ENCODE measurements at regions not wholly inside any gene's neighbourhood (a gene's known extent, or its start where the extent isn't known, plus 50 kb on each side); places are given as distances from the start of the nearest gene placed in this dataset.

- H3K27ac Mint-ChIP-seq: no peak overlapping the region
- DNase-seq: no peak
- H3K36me3 Mint-ChIP-seq (ENCODE audit: low read depth): no peaks in the 10 kb centered on the region
- no peaks in the 10 kb centered on the region for H3K27me3 Mint-ChIP-seq (ENCODE audit: low read depth)
- no peak for ATAC-seq
- H3K4me1 Mint-ChIP-seq (ENCODE audit: low read depth): no peaks in the 10 kb centered on the region
- POLR2A ChIA-PET: no interaction called here
- CTCF ChIA-PET: no interaction called here
- H3K4me3 Mint-ChIP-seq: no peak overlapping the region
- no peaks in the 10 kb centered on the region for H3K9me3 Mint-ChIP-seq (ENCODE audit: insufficient read depth)
These were observed 112.3 kb upstream of the IL15 start for GRCh38 chr4:141524116-141524515.

GRCh38 chr4:141524841-141525240, 111.5 kb upstream of the IL15 start:
- CTCF ChIA-PET: no interaction called here
- POLR2A ChIA-PET: no interaction called here
- H3K27ac Mint-ChIP-seq: no peak overlapping the region
- no peaks in the 10 kb centered on the region for H3K4me1 Mint-ChIP-seq (ENCODE audit: low read depth)
- H3K27me3 Mint-ChIP-seq (ENCODE audit: low read depth): no peaks in the 10 kb centered on the region
- ATAC-seq: no peak
- H3K9me3 Mint-ChIP-seq (ENCODE audit: insufficient read depth): no peaks in the 10 kb centered on the region
- H3K36me3 Mint-ChIP-seq (ENCODE audit: low read depth): no peaks in the 10 kb centered on the region
- H3K4me3 Mint-ChIP-seq: no peak overlapping the region
- no peak for DNase-seq

- Mint-ChIP-seq H3K27me3 (ENCODE audit: low read depth) (no peaks in the 10 kb centered on the region), H3K4me1 (ENCODE audit: low read depth) (no peaks in the 10 kb centered on the region), H3K9me3 (ENCODE audit: insufficient read depth) (no peaks in the 10 kb centered on the region), H3K36me3 (ENCODE audit: low read depth) (no peaks in the 10 kb centered on the region), H3K4me3 (no peak overlapping the region), H3K27ac (no peak overlapping the region)
- ChIA-PET CTCF (no interaction called here), POLR2A (no interaction called here)
- no peak for ATAC-seq
- DNase-seq: no peak
These were observed 105.8 kb upstream of the IL15 start for GRCh38 chr4:141530627-141531026.

GRCh38 chr4:141534985-141535384, 101.4 kb upstream of the IL15 start:
- POLR2A ChIA-PET: no interaction called here
- ATAC-seq: no peak
- H3K4me1 Mint-ChIP-seq (ENCODE audit: low read depth): no peaks in the 10 kb centered on the region

GRCh38 chr4:141538001-141538400, 98.4 kb upstream of the IL15 start:
- no peak overlapping the region for H3K4me3 Mint-ChIP-seq
- no peaks in the 10 kb centered on the region for H3K4me1 Mint-ChIP-seq (ENCODE audit: low read depth)
- ChIA-PET POLR2A (no interaction called here), CTCF (no interaction called here)
- no peaks in the 10 kb centered on the region for H3K36me3 Mint-ChIP-seq (ENCODE audit: low read depth)
- H3K9me3 Mint-ChIP-seq (ENCODE audit: insufficient read depth): peaks cover 5% of the 10 kb centered on the region
- DNase-seq (no peak), ATAC-seq (no peak)
- H3K27me3 Mint-ChIP-seq (ENCODE audit: low read depth): no peaks in the 10 kb centered on the region
- H3K27ac Mint-ChIP-seq: no peak overlapping the region

More at GRCh38 chr4:141534985-141535384, 101.4 kb upstream of the IL15 start:
- peaks cover 5% of the 10 kb centered on the region for H3K9me3 Mint-ChIP-seq (ENCODE audit: insufficient read depth)
- no peak overlapping the region for H3K27ac Mint-ChIP-seq
- H3K27me3 Mint-ChIP-seq (ENCODE audit: low read depth): no peaks in the 10 kb centered on the region
- no peak for DNase-seq
- CTCF ChIA-PET: no interaction called here
- H3K4me3 Mint-ChIP-seq: no peak overlapping the region
- no peaks in the 10 kb centered on the region for H3K36me3 Mint-ChIP-seq (ENCODE audit: low read depth)

GRCh38 chr4:141540643-141541042, 95.7 kb upstream of the IL15 start:
- no peaks in the 10 kb centered on the region for H3K27me3 Mint-ChIP-seq (ENCODE audit: low read depth)

GRCh38 chr4:141541851-141542250, 94.5 kb upstream of the IL15 start:
- no peaks in the 10 kb centered on the region for H3K27me3 Mint-ChIP-seq (ENCODE audit: low read depth)
- H3K9me3 Mint-ChIP-seq (ENCODE audit: insufficient read depth): peaks cover 5% of the 10 kb centered on the region
- H3K27ac Mint-ChIP-seq: no peak overlapping the region
- H3K36me3 Mint-ChIP-seq (ENCODE audit: low read depth): no peaks in the 10 kb centered on the region
- DNase-seq (no peak), ATAC-seq (no peak)
- ChIA-PET CTCF (no interaction called here), POLR2A (no interaction called here)
- no peaks in the 10 kb centered on the region for H3K4me1 Mint-ChIP-seq (ENCODE audit: low read depth)
- no peak overlapping the region for H3K4me3 Mint-ChIP-seq

More at GRCh38 chr4:141540643-141541042, 95.7 kb upstream of the IL15 start:
- Mint-ChIP-seq H3K4me3 (no peak overlapping the region), H3K27ac (no peak overlapping the region), H3K36me3 (ENCODE audit: low read depth) (no peaks in the 10 kb centered on the region), H3K9me3 (ENCODE audit: insufficient read depth) (peaks cover 5% of the 10 kb centered on the region), H3K4me1 (ENCODE audit: low read depth) (no peaks in the 10 kb centered on the region)
- ChIA-PET CTCF (no interaction called here), POLR2A (interaction anchor here (0.6 kb wide), 1 partner anchor 1367 kb away, joined by 4 read pairs; no protein-coding TSS in a partner anchor)
- ATAC-seq: no peak
- DNase-seq: no peak

GRCh38 chr4:141543176-141543575, 93.2 kb upstream of the IL15 start:
- Mint-ChIP-seq H3K27ac (no peak overlapping the region), H3K4me3 (no peak overlapping the region), H3K4me1 (ENCODE audit: low read depth) (no peaks in the 10 kb centered on the region), H3K9me3 (ENCODE audit: insufficient read depth) (peaks cover 5% of the 10 kb centered on the region), H3K36me3 (ENCODE audit: low read depth) (no peaks in the 10 kb centered on the region), H3K27me3 (ENCODE audit: low read depth) (no peaks in the 10 kb centered on the region)
- DNase-seq (no peak), ATAC-seq (no peak)
- CTCF ChIA-PET: no interaction called here
- POLR2A ChIA-PET: no interaction called here

- ATAC-seq: no peak
- H3K4me3 Mint-ChIP-seq: no peak overlapping the region
- no peak for DNase-seq
- peaks cover 5% of the 10 kb centered on the region for H3K9me3 Mint-ChIP-seq (ENCODE audit: insufficient read depth)
- POLR2A ChIA-PET: no interaction called here
- no peaks in the 10 kb centered on the region for H3K4me1 Mint-ChIP-seq (ENCODE audit: low read depth)
- CTCF ChIA-PET: no interaction called here
- H3K27me3 Mint-ChIP-seq (ENCODE audit: low read depth): no peaks in the 10 kb centered on the region
- no peaks in the 10 kb centered on the region for H3K36me3 Mint-ChIP-seq (ENCODE audit: low read depth)
- H3K27ac Mint-ChIP-seq: no peak overlapping the region
These were observed 92.7 kb upstream of the IL15 start for GRCh38 chr4:141543706-141544105.

GRCh38 chr4:141548791-141549190, 87.6 kb upstream of the IL15 start:
- DNase-seq: no peak
- no peak overlapping the region for H3K27ac Mint-ChIP-seq
- ATAC-seq: no peak
- no peaks in the 10 kb centered on the region for H3K9me3 Mint-ChIP-seq (ENCODE audit: insufficient read depth)
- H3K4me1 Mint-ChIP-seq (ENCODE audit: low read depth): no peaks in the 10 kb centered on the region
- no peaks in the 10 kb centered on the region for H3K36me3 Mint-ChIP-seq (ENCODE audit: low read depth)
- POLR2A ChIA-PET: no interaction called here
- no peaks in the 10 kb centered on the region for H3K27me3 Mint-ChIP-seq (ENCODE audit: low read depth)
- no peak overlapping the region for H3K4me3 Mint-ChIP-seq
- CTCF ChIA-PET: no interaction called here

GRCh38 chr4:141560056-141560455, 76.3 kb upstream of the IL15 start:
- Mint-ChIP-seq H3K27ac (no peak overlapping the region), H3K36me3 (ENCODE audit: low read depth) (no peaks in the 10 kb centered on the region), H3K9me3 (ENCODE audit: insufficient read depth) (no peaks in the 10 kb centered on the region), H3K4me1 (ENCODE audit: low read depth) (no peaks in the 10 kb centered on the region), H3K4me3 (no peak overlapping the region), H3K27me3 (ENCODE audit: low read depth) (no peaks in the 10 kb centered on the region)
- ATAC-seq (no peak), DNase-seq (no peak)
- CTCF ChIA-PET: no interaction called here
- POLR2A ChIA-PET: no interaction called here

- Mint-ChIP-seq H3K36me3 (ENCODE audit: low read depth) (no peaks in the 10 kb centered on the region), H3K4me3 (no peak overlapping the region), H3K4me1 (ENCODE audit: low read depth) (no peaks in the 10 kb centered on the region), H3K27me3 (ENCODE audit: low read depth) (no peaks in the 10 kb centered on the region), H3K9me3 (ENCODE audit: insufficient read depth) (no peaks in the 10 kb centered on the region), H3K27ac (no peak overlapping the region)
- ATAC-seq (no peak), DNase-seq (no peak)
- CTCF ChIA-PET: no interaction called here
- POLR2A ChIA-PET: no interaction called here
These were observed 73.7 kb upstream of the IL15 start for GRCh38 chr4:141562649-141563048.

- Mint-ChIP-seq H3K36me3 (ENCODE audit: low read depth) (no peaks in the 10 kb centered on the region), H3K27me3 (ENCODE audit: low read depth) (no peaks in the 10 kb centered on the region), H3K9me3 (ENCODE audit: insufficient read depth) (no peaks in the 10 kb centered on the region), H3K4me3 (no peak overlapping the region), H3K4me1 (ENCODE audit: low read depth) (no peaks in the 10 kb centered on the region), H3K27ac (no peak overlapping the region)
- ChIA-PET CTCF (no interaction called here), POLR2A (no interaction called here)
- no peak for DNase-seq
- no peak for ATAC-seq
These were observed 72.7 kb upstream of the IL15 start for GRCh38 chr4:141563723-141564122.

All from activated CD8-positive, alpha-beta T cell treated with anti-CD3 and anti-CD28 coated beads, Interleukin-2, amount 10 ng/mL, durations not matched to agents 7 days and 5 days (primary cell).